ENCODE measurements at regions not wholly inside any gene's neighbourhood (a gene's known extent, or its start where the extent isn't known, plus 50 kb on each side); places are given as distances from the start of the nearest gene placed in this dataset.

DNA sequence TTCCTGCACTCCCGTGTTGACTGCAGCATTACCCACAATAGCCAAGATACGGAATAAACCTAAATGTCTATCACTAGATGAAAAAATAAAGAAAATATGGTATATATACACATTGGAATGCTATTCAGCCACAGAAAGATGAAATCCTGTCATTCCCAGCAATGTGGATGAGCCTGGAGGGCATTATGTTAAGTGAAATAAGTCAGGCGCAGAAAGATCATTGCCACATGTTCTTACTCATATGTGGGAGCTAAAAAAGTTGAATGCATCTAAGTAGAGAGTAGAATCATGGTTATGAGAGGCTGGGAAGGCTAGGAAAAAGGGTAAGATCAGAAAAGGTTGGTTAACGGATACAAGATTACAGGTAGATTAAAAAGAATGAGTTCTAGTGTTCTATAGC lies 219.1 kb upstream of the MKI67 start:
- Histone ChIP-seq H3K27me3 (ENCODE audit: low read depth, low read length) (no peaks in the 10 kb centered on the region; the same call in 1 of the 2 replicates), H3K36me3 (replicated peaks; ENCODE audit: low read depth, low read length) (no peaks in the 10 kb centered on the region), H3K4me2 (ENCODE audit: low read length) (no peak overlapping the region), H3K79me2 (ENCODE audit: low read length) (no peaks in the 10 kb centered on the region), H4K20me1 (ENCODE audit: insufficient read depth, low read length) (no peaks in the 10 kb centered on the region), H2AFZ (ENCODE audit: low read depth, low read length) (no peak overlapping the region), H3K9ac (ENCODE audit: low read length) (no peak overlapping the region), H3K27ac (ENCODE audit: low read length) (no peak overlapping the region), H3K9me3 (ENCODE audit: insufficient read depth, low read length) (no peaks in the 10 kb centered on the region), H3K4me3 (ENCODE audit: low read length) (no peak overlapping the region), H3K4me1 (ENCODE audit: low read length) (no peaks in the 10 kb centered on the region)
- TF ChIP-seq CTCF (IDR thresholded peaks at IDR 0.05; ENCODE audit: low read depth, low read length) (no peak), EZH2phosphoT487 (IDR thresholded peaks at IDR 0.05; ENCODE audit: low read depth) (no peak)

GRCh38 chr10:128360783-128361182 lies 234.6 kb upstream of the MKI67 start:
- Histone ChIP-seq H2AFZ (ENCODE audit: low read depth, low read length) (no peak overlapping the region), H3K36me3 (replicated peaks; ENCODE audit: low read depth, low read length) (no peaks in the 10 kb centered on the region), H3K27ac (ENCODE audit: low read length) (no peak overlapping the region), H3K9ac (ENCODE audit: low read length) (no peak overlapping the region), H3K9me3 (ENCODE audit: insufficient read depth, low read length) (no peaks in the 10 kb centered on the region), H3K4me3 (ENCODE audit: low read length) (no peak overlapping the region), H3K79me2 (ENCODE audit: low read length) (no peaks in the 10 kb centered on the region), H3K27me3 (ENCODE audit: low read depth, low read length) (no peaks in the 10 kb centered on the region), H4K20me1 (ENCODE audit: insufficient read depth, low read length) (no peaks in the 10 kb centered on the region), H3K4me1 (ENCODE audit: low read length) (no peaks in the 10 kb centered on the region), H3K4me2 (ENCODE audit: low read length) (no peak overlapping the region)
- TF ChIP-seq CTCF (IDR thresholded peaks at IDR 0.05; ENCODE audit: low read depth, low read length) (no peak), EZH2phosphoT487 (IDR thresholded peaks at IDR 0.05; ENCODE audit: low read depth) (no peak)

- H3K4me1 ChIP-seq (ENCODE audit: low read length) = no peaks in the 10 kb centered on the region
- no peak overlapping the region for H3K4me2 ChIP-seq (ENCODE audit: low read length)
- H3K9me3 ChIP-seq (ENCODE audit: insufficient read depth, low read length) = no peaks in the 10 kb centered on the region
- no peak overlapping the region for H3K4me3 ChIP-seq (ENCODE audit: low read length)
- no peak overlapping the region for H2AFZ ChIP-seq (ENCODE audit: low read depth, low read length)
- H3K27me3 ChIP-seq (ENCODE audit: low read depth, low read length) = no peaks in the 10 kb centered on the region
- no peaks in the 10 kb centered on the region for H4K20me1 ChIP-seq (ENCODE audit: insufficient read depth, low read length)
- no peak overlapping the region for H3K27ac ChIP-seq (ENCODE audit: low read length)
- H3K36me3 ChIP-seq (replicated peaks; ENCODE audit: low read depth, low read length) = no peaks in the 10 kb centered on the region
- no peaks in the 10 kb centered on the region for H3K79me2 ChIP-seq (ENCODE audit: low read length)
- no peak overlapping the region for H3K9ac ChIP-seq (ENCODE audit: low read length)
- no peak for TF ChIP-seq EZH2phosphoT487 (IDR thresholded peaks at IDR 0.05; ENCODE audit: low read depth)
- no peak for TF ChIP-seq CTCF (IDR thresholded peaks at IDR 0.05; ENCODE audit: low read depth, low read length)
These were observed 235.3 kb upstream of the MKI67 start for GRCh38 chr10:128361487-128361886.

- no peak overlapping the region for H2AFZ ChIP-seq (ENCODE audit: low read depth, low read length)
These were observed 236.3 kb upstream of the MKI67 start for GRCh38 chr10:128362514-128362913.

More at GRCh38 chr10:128362514-128362913, 236.3 kb upstream of the MKI67 start:
- Histone ChIP-seq H3K79me2 (ENCODE audit: low read length) (no peaks in the 10 kb centered on the region), H3K36me3 (replicated peaks; ENCODE audit: low read depth, low read length) (no peaks in the 10 kb centered on the region), H3K27me3 (ENCODE audit: low read depth, low read length) (no peaks in the 10 kb centered on the region), H3K9ac (ENCODE audit: low read length) (no peak overlapping the region), H3K27ac (ENCODE audit: low read length) (no peak overlapping the region), H3K4me3 (ENCODE audit: low read length) (no peak overlapping the region), H3K9me3 (ENCODE audit: insufficient read depth, low read length) (no peaks in the 10 kb centered on the region), H4K20me1 (ENCODE audit: insufficient read depth, low read length) (no peaks in the 10 kb centered on the region), H3K4me2 (ENCODE audit: low read length) (no peak overlapping the region), H3K4me1 (ENCODE audit: low read length) (no peaks in the 10 kb centered on the region)
- no peak for TF ChIP-seq CTCF (IDR thresholded peaks at IDR 0.05; ENCODE audit: low read depth, low read length)
- no peak for TF ChIP-seq EZH2phosphoT487 (IDR thresholded peaks at IDR 0.05; ENCODE audit: low read depth)

Measured in OCI-LY3 (cell line).